ENCODE measurements at regions not wholly inside any gene's neighbourhood (a gene's known extent, or its start where the extent isn't known, plus 50 kb on each side); places are given as distances from the start of the nearest gene placed in this dataset.

DNA sequence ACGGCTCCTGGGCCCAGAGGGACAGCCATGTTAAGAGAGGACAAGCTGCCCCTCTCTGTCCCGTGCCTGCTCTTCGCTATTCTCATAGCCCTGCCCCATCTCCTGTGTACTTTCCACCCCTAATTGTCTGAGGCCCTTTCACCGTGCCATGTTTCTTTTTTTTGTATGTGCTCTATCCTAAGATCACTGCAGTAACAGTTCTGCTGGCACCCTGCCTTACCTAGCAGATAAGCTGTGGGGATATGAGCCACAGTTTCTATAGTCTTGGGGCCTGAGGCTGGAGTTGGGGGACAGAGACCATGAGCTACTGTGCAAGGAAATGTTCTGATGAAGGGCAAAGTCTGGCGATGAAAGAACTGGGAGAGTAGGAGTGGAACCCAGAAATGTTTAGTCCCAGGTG is 269.5 kb upstream of the CITED2 start:
- no peak for TF ChIP-seq POLR2A (IDR thresholded peaks at IDR 0.05; ENCODE audit: extremely low read depth, insufficient read length)
- TF ChIP-seq, protein P1, sequence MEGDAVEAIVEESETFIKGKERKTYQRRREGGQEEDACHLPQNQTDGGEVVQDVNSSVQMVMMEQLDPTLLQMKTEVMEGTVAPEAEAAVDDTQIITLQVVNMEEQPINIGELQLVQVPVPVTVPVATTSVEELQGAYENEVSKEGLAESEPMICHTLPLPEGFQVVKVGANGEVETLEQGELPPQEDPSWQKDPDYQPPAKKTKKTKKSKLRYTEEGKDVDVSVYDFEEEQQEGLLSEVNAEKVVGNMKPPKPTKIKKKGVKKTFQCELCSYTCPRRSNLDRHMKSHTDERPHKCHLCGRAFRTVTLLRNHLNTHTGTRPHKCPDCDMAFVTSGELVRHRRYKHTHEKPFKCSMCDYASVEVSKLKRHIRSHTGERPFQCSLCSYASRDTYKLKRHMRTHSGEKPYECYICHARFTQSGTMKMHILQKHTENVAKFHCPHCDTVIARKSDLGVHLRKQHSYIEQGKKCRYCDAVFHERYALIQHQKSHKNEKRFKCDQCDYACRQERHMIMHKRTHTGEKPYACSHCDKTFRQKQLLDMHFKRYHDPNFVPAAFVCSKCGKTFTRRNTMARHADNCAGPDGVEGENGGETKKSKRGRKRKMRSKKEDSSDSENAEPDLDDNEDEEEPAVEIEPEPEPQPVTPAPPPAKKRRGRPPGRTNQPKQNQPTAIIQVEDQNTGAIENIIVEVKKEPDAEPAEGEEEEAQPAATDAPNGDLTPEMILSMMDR (IDR thresholded peaks at IDR 0.05; ENCODE audit: low read depth, low read length), result no peak
